Amniotic epithelial cell (primary cell): ENCODE measurements at regions not wholly inside any gene's neighbourhood (a gene's known extent, or its start where the extent isn't known, plus 50 kb on each side); places are given as distances from the start of the nearest gene placed in this dataset.
"Not testable (repeated sequence)": the region's sequence is repeated elsewhere in the genome, so short reads cannot be mapped to it uniquely, and the experiment has no call there.

Source experiments
- DNase-seq: peaks from one replicate; pipeline ENCODE4 v3.0.0-alpha.2; 2010; ENCODE audit warnings: low read depth

- DNase-seq: no peak
Observed at GRCh38 chr18:47728921-47729320, 201.5 kb downstream of the SMAD2 start.

- no peak for DNase-seq
Observed at GRCh38 chr18:47727409-47727808, 203.1 kb downstream of the SMAD2 start.

- no peak for DNase-seq
Observed at GRCh38 chr18:47726550-47726949, 203.9 kb downstream of the SMAD2 start.

GRCh38 chr18:47725656-47726055 is 204.8 kb downstream of the SMAD2 start:
- no peak for DNase-seq

- DNase-seq: no peak
Observed at GRCh38 chr18:47724186-47724975, 206.1 kb downstream of the SMAD2 start.

- no peak for DNase-seq
Observed at GRCh38 chr18:47721876-47722275, 208.6 kb downstream of the SMAD2 start.

GRCh38 chr18:47720741-47721140 is 209.7 kb downstream of the SMAD2 start:
- DNase-seq: no peak

GRCh38 chr18:47719096-47719780 is 211.2 kb downstream of the SMAD2 start:
- DNase-seq: no peak

- DNase-seq: no peak
Observed at GRCh38 chr18:47718646-47719045, 211.8 kb downstream of the SMAD2 start.

GRCh38 chr18:47717257-47717656 is 213.2 kb downstream of the SMAD2 start:
- no peak for DNase-seq

- no peak for DNase-seq
Observed at GRCh38 chr18:47716632-47717185, 213.8 kb downstream of the SMAD2 start.

- DNase-seq: no peak
Observed at GRCh38 chr18:47710451-47710850, 220.0 kb downstream of the SMAD2 start.

- DNase-seq: no peak
Observed at GRCh38 chr18:47709556-47709955, 220.9 kb downstream of the SMAD2 start.

- DNase-seq: no peak
Observed at GRCh38 chr18:47708206-47708605, 222.3 kb downstream of the SMAD2 start.

GRCh38 chr18:47701134-47701533 is 229.3 kb downstream of the SMAD2 start:
- no peak for DNase-seq

- no peak for DNase-seq
Observed at GRCh38 chr18:47696870-47697269, 233.6 kb downstream of the SMAD2 start.

GRCh38 chr18:47691611-47692010 is 238.8 kb downstream of the SMAD2 start:
- no peak for DNase-seq

- DNase-seq: not testable (repeated sequence)
Observed at GRCh38 chr18:47690778-47691177, 239.7 kb downstream of the SMAD2 start.

- DNase-seq: no peak
Observed at GRCh38 chr18:47689371-47689770, 241.1 kb downstream of the SMAD2 start.

GRCh38 chr18:47686806-47687205 is 243.7 kb downstream of the SMAD2 start:
- no peak for DNase-seq

GRCh38 chr18:47683774-47684173 is 246.7 kb downstream of the SMAD2 start:
- no peak for DNase-seq

- no peak for DNase-seq
Observed at GRCh38 chr18:47682876-47683275, 247.6 kb downstream of the SMAD2 start.

- no peak for DNase-seq
Observed at GRCh38 chr18:47680488-47680887, 250.0 kb downstream of the SMAD2 start.
